Raji (cell line): ENCODE measurements at regions not wholly inside any gene's neighbourhood (a gene's known extent, or its start where the extent isn't known, plus 50 kb on each side); places are given as distances from the start of the nearest gene placed in this dataset.

Experiments used
- POLR2A ChIP-seq: IDR thresholded peaks from 2 replicates; pipeline ENCODE4 v1.6.1; 2011; ENCODE audit warnings: low read depth, low read length, control low read depth; ENCODE audit not compliant: insufficient read depth

GRCh38 chr3:31432897-31433678, 99.6 kb upstream of the STT3B start:
- TF ChIP-seq POLR2A: no peak

GRCh38 chr3:31433679-31433992, 99.1 kb upstream of the STT3B start:
- TF ChIP-seq POLR2A: no peak

GRCh38 chr3:31434819-31435218, 97.9 kb upstream of the STT3B start:
- no peak for TF ChIP-seq POLR2A

GRCh38 chr3:31436830-31437229, 95.9 kb upstream of the STT3B start:
- TF ChIP-seq POLR2A: no peak

GRCh38 chr3:31438742-31439141, 94.0 kb upstream of the STT3B start:
- no peak for TF ChIP-seq POLR2A

GRCh38 chr3:31439890-31440750, 92.6 kb upstream of the STT3B start:
- TF ChIP-seq POLR2A: no peak

- no peak for TF ChIP-seq POLR2A
These were observed 91.8 kb upstream of the STT3B start for GRCh38 chr3:31440878-31441277.

- no peak for TF ChIP-seq POLR2A
These were observed 90.0 kb upstream of the STT3B start for GRCh38 chr3:31442755-31443154.

GRCh38 chr3:31444220-31445142, 88.2 kb upstream of the STT3B start:
- TF ChIP-seq POLR2A: no peak

GRCh38 chr3:31445701-31446100, 87.0 kb upstream of the STT3B start:
- TF ChIP-seq POLR2A: no peak

- no peak for TF ChIP-seq POLR2A
These were observed 84.5 kb upstream of the STT3B start for GRCh38 chr3:31448035-31448881.

GRCh38 chr3:31448882-31449243, 83.9 kb upstream of the STT3B start:
- TF ChIP-seq POLR2A: no peak

- no peak for TF ChIP-seq POLR2A
These were observed 83.4 kb upstream of the STT3B start for GRCh38 chr3:31449318-31449717.

GRCh38 chr3:31450345-31450744, 82.4 kb upstream of the STT3B start:
- no peak for TF ChIP-seq POLR2A
